GM23248 (cell line): ENCODE measurements at regions not wholly inside any gene's neighbourhood (a gene's known extent, or its start where the extent isn't known, plus 50 kb on each side); places are given as distances from the start of the nearest gene placed in this dataset.

ENCODE experiments used
- EZH2 ChIP-seq: fragments of 200-600 bp; sonication (generic); IDR thresholded peaks from 2 replicates; pipeline ENCODE4 v1.6.1; 2018; ENCODE audit warnings: antibody characterized with exemption, mild to moderate bottlenecking; ENCODE audit not compliant: insufficient read depth, poor library complexity, severe bottlenecking
- EZH2phosphoT487 ChIP-seq: fragments of 200-600 bp; sonication (generic); IDR thresholded peaks from 2 replicates; pipeline ENCODE4 v1.6.1; 2018; ENCODE audit warnings: antibody characterized with exemption, moderate library complexity, mild to moderate bottlenecking, low read depth; ENCODE audit not compliant: insufficient read depth

DNA sequence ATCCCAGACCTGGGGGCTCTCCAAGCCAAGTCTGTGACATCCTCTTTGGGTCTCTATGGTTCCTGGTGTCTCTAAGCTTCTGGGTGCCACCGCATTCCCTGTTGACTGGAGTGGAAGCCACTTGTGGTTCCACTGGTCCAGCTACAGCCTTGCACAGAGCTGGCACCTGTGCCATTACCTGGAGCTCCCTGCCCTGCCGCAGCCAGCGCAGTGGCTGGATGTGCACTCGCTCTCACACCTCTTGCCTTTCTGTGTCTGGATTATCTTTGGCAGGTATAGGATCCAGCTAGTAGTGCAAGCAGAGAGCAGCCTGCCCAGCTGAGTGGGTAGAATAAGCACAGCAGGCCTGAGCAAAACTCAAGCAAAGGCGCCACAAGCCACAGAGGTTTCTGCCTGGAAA lies 1635.5 kb downstream of the OTOL1 start:
- TF ChIP-seq EZH2 (no peak), EZH2phosphoT487 (no peak)
